BLaER1 (cell line): ENCODE measurements at regions not wholly inside any gene's neighbourhood (a gene's known extent, or its start where the extent isn't known, plus 50 kb on each side); places are given as distances from the start of the nearest gene placed in this dataset.

Experiments used
- H3K27ac ChIP-seq: shearing (Covaris generic); formaldehyde crosslinking; 2 replicates; pipeline ENCODE4 v1.8.1; 2022
- H3K27me3 ChIP-seq: shearing (Covaris generic); formaldehyde crosslinking; 2 replicates; pipeline ENCODE4 v1.8.1; 2022
- H3K36me3 ChIP-seq: shearing (Covaris generic); formaldehyde crosslinking; 2 replicates; pipeline ENCODE4 v1.8.1; 2022
- H3K4me1 ChIP-seq: shearing (Covaris generic); formaldehyde crosslinking; 2 replicates; pipeline ENCODE4 v1.8.1; 2022
- H3K4me2 ChIP-seq: shearing (Covaris generic); formaldehyde crosslinking; 2 replicates; pipeline ENCODE4 v1.8.1; 2022
- H3K4me3 ChIP-seq: shearing (Covaris generic); formaldehyde crosslinking; 2 replicates; pipeline ENCODE4 v1.8.1; 2022
- H3K9ac ChIP-seq: shearing (Covaris generic); formaldehyde crosslinking; 2 replicates; pipeline ENCODE4 v1.8.1; 2022
- H3K9me3 ChIP-seq: shearing (Covaris generic); formaldehyde crosslinking; 2 replicates; pipeline ENCODE4 v1.8.1; 2022
- H4K20me1 ChIP-seq: shearing (Covaris generic); formaldehyde crosslinking; 2 replicates; pipeline ENCODE4 v1.8.1; 2022
- Cebpa-rat ChIP-seq: shearing (Covaris generic); IDR thresholded peaks from 2 replicates; pipeline ENCODE4 v1.8.1; 2022

GRCh38 chr15:58235961-58236360 is 97.8 kb downstream of the AQP9 start:
- H3K9ac ChIP-seq: no peak overlapping the region
- no peaks in the 10 kb centered on the region for H3K27me3 ChIP-seq
- H3K4me2 ChIP-seq: no peak overlapping the region
- no peaks in the 10 kb centered on the region for H4K20me1 ChIP-seq
- peaks cover 16% of the 10 kb centered on the region for H3K4me1 ChIP-seq
- peaks cover 16% of the 10 kb centered on the region; the same call in 1 of the 2 replicates for H3K9me3 ChIP-seq
- no peak for TF ChIP-seq Cebpa-rat
- no peaks in the 10 kb centered on the region for H3K36me3 ChIP-seq
- H3K4me3 ChIP-seq: no peak overlapping the region
- no peak overlapping the region for H3K27ac ChIP-seq

GRCh38 chr15:58240191-58240932 is 102.2 kb downstream of the AQP9 start:
- peaks cover 10% of the 10 kb centered on the region for H3K4me1 ChIP-seq
- H3K27me3 ChIP-seq: no peaks in the 10 kb centered on the region
- no peak overlapping the region for H3K27ac ChIP-seq
- H3K4me2 ChIP-seq: no peak overlapping the region
- H3K9me3 ChIP-seq: peaks cover 16% of the 10 kb centered on the region; the same call in 1 of the 2 replicates
- H3K9ac ChIP-seq: no peak overlapping the region
- H3K36me3 ChIP-seq: no peaks in the 10 kb centered on the region
- no peak overlapping the region for H3K4me3 ChIP-seq
- no peak for TF ChIP-seq Cebpa-rat
- H4K20me1 ChIP-seq: no peaks in the 10 kb centered on the region

GRCh38 chr15:58241872-58242271 is 103.7 kb downstream of the AQP9 start:
- Histone ChIP-seq H3K4me2 (no peak overlapping the region), H3K36me3 (no peaks in the 10 kb centered on the region), H3K4me1 (peaks cover 10% of the 10 kb centered on the region), H3K4me3 (no peak overlapping the region), H3K27ac (no peak overlapping the region), H3K9me3 (peaks cover 13% of the 10 kb centered on the region; the same call in 1 of the 2 replicates), H4K20me1 (no peaks in the 10 kb centered on the region), H3K27me3 (no peaks in the 10 kb centered on the region), H3K9ac (no peak overlapping the region)
- TF ChIP-seq Cebpa-rat: no peak

- no peak for TF ChIP-seq Cebpa-rat
- Histone ChIP-seq H3K27me3 (no peaks in the 10 kb centered on the region), H3K9ac (no peak overlapping the region), H3K27ac (no peak overlapping the region), H4K20me1 (no peaks in the 10 kb centered on the region), H3K4me1 (peaks cover 20% of the 10 kb centered on the region), H3K36me3 (no peaks in the 10 kb centered on the region), H3K4me2 (peak overlapping the region; percentile 12; the same call in 1 of the 2 replicates), H3K4me3 (no peak overlapping the region), H3K9me3 (0 out of 2 replicates have a peak, but pooled peaks cover 2% of the 10 kb centered on the region)
Observed at GRCh38 chr15:58243070-58243469, 104.9 kb downstream of the AQP9 start.

- Histone ChIP-seq H3K4me2 (no peak overlapping the region), H3K27ac (no peak overlapping the region), H3K9ac (no peak overlapping the region), H3K9me3 (no peaks in the 10 kb centered on the region), H3K4me1 (peaks cover 27% of the 10 kb centered on the region), H3K36me3 (no peaks in the 10 kb centered on the region), H4K20me1 (no peaks in the 10 kb centered on the region), H3K4me3 (no peak overlapping the region), H3K27me3 (no peaks in the 10 kb centered on the region)
- TF ChIP-seq Cebpa-rat: no peak
Observed at GRCh38 chr15:58244536-58244935, 106.4 kb downstream of the AQP9 start.

GRCh38 chr15:58246041-58246440 is 107.9 kb downstream of the AQP9 start:
- H3K36me3 ChIP-seq: no peaks in the 10 kb centered on the region
- H4K20me1 ChIP-seq: no peaks in the 10 kb centered on the region
- H3K9ac ChIP-seq: no peak overlapping the region
- no peak for TF ChIP-seq Cebpa-rat
- no peaks in the 10 kb centered on the region for H3K9me3 ChIP-seq
- no peak overlapping the region for H3K4me3 ChIP-seq
- no peaks in the 10 kb centered on the region for H3K27me3 ChIP-seq
- no peak overlapping the region for H3K27ac ChIP-seq
- peaks cover 27% of the 10 kb centered on the region for H3K4me1 ChIP-seq
- no peak overlapping the region for H3K4me2 ChIP-seq

GRCh38 chr15:58247855-58248842 is 110.0 kb downstream of the AQP9 start:
- TF ChIP-seq Cebpa-rat: peak; percentile 35; the same call in 1 of the 2 replicates
- Histone ChIP-seq H3K4me1 (peaks cover 23% of the 10 kb centered on the region), H3K36me3 (no peaks in the 10 kb centered on the region), H3K4me2 (peak overlapping the region; percentile 40), H3K27me3 (no peaks in the 10 kb centered on the region), H3K9ac (no peak overlapping the region), H3K4me3 (no peak overlapping the region), H3K27ac (no peak overlapping the region), H4K20me1 (no peaks in the 10 kb centered on the region), H3K9me3 (no peaks in the 10 kb centered on the region)

- no peak for TF ChIP-seq Cebpa-rat
- Histone ChIP-seq H3K4me3 (no peak overlapping the region), H3K9me3 (no peaks in the 10 kb centered on the region), H3K36me3 (no peaks in the 10 kb centered on the region), H3K4me2 (no peak overlapping the region), H3K4me1 (peaks cover 17% of the 10 kb centered on the region), H3K27me3 (no peaks in the 10 kb centered on the region), H3K27ac (no peak overlapping the region), H3K9ac (no peak overlapping the region), H4K20me1 (no peaks in the 10 kb centered on the region)
Observed at GRCh38 chr15:58249646-58250312, 111.6 kb downstream of the AQP9 start.

GRCh38 chr15:58252586-58253323 is 114.6 kb downstream of the AQP9 start:
- Histone ChIP-seq H3K36me3 (no peaks in the 10 kb centered on the region), H4K20me1 (no peaks in the 10 kb centered on the region), H3K9ac (no peak overlapping the region), H3K4me2 (no peak overlapping the region), H3K4me3 (no peak overlapping the region), H3K27ac (no peak overlapping the region), H3K9me3 (peaks cover 6% of the 10 kb centered on the region; the same call in 1 of the 2 replicates), H3K4me1 (peaks cover 10% of the 10 kb centered on the region), H3K27me3 (no peaks in the 10 kb centered on the region)
- TF ChIP-seq Cebpa-rat: no peak
